HuH-7 (cell line): ENCODE measurements at regions not wholly inside any gene's neighbourhood (a gene's known extent, or its start where the extent isn't known, plus 50 kb on each side); places are given as distances from the start of the nearest gene placed in this dataset.
A peak's percentile ranks its signal among the peaks of the same experiment; 100 is the strongest.
"Not testable (repeated sequence)": the region's sequence is repeated elsewhere in the genome, so short reads cannot be mapped to it uniquely, and the experiment has no call there.

Experiments used
- DNase-seq: peaks from one replicate; pipeline ENCODE4 v3.0.0; 2011; ENCODE audit warnings: low spot score

DNA sequence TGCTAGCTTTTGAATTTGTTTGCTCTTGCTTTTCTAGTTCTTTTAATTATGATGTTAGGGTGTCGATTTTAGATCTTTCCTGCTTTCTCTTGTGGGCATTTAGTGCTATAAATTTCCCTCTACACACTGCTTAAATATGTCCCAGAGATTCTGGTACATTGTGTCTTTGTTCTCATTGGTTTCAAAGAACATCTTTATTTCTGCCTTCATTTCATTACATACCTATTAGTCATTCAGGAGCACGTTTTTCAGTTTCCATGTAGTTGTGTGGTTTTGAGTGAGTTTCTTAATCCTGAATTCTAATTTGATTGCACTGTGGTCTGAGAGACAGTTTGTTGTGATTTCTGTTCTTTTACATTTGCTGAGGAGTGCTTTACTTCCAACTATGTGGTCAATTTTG is 51.2 kb upstream of the MB21D2 start:
- DNase-seq: not testable (repeated sequence)

- DNase-seq: no peak
Observed at GRCh38 chr3:192980632-192981031, 63.0 kb upstream of the MB21D2 start.

- DNase-seq: no peak
Observed at GRCh38 chr3:192986379-192986778, 68.7 kb upstream of the MB21D2 start.

- no peak for DNase-seq
Observed at GRCh38 chr3:192991356-192991755, 73.7 kb upstream of the MB21D2 start.

DNA sequence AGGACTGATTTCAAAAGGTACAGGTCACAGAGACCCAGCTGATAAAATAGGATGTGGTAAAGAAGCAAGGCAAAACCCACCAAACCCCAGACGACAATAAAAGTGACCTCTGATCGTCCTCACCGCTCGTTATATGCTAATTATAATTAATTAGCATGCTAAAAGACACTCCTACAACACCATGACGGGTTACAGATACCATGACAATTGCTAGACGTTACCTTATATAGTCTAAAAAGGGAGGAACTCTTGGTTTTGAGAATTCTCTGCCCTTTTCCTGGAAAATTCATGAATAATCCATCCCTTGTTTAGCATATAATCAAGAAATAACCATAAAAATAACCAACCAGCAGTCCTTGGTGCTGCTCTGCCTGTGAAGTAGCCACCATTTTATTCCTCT is 74.7 kb upstream of the MB21D2 start:
- DNase-seq: no peak

DNA sequence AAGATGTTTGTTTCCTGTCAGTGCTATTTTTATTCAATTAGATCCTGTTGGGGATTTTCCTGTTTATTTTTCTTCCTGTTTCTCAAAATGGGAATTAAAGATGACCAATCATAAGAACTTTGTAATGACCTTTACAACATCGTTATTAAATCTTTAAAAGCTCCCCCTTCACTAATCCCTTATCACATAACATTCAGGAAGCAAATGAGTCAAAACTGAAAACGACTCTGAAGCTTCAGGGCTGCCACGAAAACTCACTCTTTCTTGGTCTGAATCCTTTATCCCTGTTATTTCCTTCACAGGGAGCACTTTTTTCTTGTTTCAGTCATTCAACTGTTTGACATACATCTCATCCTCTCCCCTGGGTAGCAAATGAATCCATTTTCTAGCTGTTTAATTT is 75.8 kb upstream of the MB21D2 start:
- no peak for DNase-seq

DNA sequence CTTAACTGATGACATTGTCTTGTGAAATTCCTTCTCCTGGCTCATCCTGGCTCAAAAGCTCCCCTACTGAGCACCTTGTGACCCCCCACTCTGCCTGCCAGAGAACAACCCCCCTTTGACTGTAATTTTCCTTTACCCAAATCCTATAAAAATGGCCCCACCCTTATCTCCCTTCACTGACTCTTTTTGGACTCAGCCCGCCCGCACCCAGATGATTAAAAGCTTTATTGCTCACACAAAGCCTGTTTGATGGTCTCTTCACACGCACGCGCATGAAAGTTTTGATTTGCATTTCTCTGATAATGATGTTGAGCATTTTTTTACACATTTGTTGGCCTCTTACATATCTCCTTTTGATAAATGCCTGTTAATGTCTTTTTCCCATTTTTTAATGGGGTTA is 83.5 kb upstream of the MB21D2 start:
- not testable (repeated sequence) for DNase-seq

DNA sequence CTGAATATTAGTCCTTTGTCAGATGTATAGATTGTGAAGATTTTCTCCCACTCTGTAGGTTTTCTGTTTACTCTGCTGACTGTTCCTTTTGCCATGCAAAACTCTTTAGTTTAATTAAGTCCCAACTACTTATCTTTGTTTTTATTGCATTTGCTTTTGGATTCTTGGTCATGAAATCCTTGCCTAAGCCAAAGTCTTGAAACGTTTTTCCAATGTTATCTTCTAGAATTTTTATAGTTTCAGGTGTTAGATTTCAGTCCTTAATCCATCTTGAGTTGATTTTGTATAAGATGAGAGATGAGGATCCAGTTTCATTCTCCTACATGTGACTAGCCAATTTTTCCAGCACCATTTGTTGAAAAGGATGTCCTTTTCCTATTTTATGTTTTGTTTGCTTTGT is 86.0 kb upstream of the MB21D2 start:
- DNase-seq: not testable (repeated sequence)

DNA sequence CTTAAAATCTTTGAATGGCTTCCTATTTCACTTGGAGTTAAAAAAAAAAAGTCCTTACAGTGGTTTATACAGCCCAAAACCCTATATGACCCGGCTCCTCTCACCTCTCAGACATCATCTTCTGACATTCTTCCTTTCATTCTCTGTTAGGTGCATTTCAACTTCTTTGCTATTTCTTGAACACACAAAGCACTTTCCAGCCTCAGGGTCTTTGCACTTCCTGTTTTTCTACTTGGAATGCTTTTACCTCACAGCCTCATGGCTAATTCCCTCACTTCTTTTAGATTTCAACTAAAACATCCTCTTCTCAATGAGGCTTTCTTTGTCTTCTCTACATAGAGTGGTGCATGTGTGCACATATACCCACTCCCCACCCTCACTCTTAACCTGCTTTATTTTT is 91.0 kb upstream of the MB21D2 start:
- DNase-seq: no peak

DNA sequence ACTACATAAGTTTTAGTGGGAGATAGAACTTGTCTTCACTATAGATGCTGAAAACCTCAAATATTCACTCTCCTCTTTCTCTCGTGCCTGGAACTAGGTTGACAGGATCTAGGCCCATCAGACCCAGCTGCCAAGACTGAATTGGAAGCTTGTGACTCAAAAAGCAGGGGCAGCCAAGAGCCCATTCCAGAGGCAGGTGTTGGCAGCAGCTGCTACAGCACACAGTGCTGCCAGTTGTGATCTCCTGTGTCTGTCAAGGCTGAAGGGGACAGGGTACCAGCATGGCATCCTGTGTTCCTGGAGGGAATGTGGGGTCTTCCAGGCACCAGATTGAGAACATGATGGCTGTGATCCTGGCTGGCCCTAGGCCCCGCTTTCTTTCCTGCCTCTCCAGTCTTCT is 92.5 kb upstream of the MB21D2 start:
- DNase-seq: no peak

DNA sequence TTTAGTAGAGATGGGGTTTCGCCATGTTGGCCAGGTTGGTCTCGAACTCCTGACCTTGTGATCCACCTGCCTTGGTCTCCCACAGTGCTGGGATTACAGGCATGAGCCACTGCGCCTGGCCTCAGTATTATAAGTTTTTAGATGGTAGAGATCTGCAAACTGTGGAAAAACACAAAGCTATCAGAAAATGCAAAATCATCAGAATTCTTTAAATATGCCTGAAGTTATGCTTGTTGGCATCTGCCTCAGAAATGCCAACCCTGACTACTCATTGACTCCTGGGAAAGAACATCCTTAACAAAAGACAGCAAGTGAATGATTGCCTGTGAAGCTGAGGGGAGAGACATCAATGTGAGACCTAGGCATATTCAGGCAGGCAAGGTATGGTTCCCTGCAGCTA is 94.3 kb upstream of the MB21D2 start:
- DNase-seq: no peak

- no peak for DNase-seq
Observed at GRCh38 chr3:193014902-193015301, 97.2 kb upstream of the MB21D2 start.

DNA sequence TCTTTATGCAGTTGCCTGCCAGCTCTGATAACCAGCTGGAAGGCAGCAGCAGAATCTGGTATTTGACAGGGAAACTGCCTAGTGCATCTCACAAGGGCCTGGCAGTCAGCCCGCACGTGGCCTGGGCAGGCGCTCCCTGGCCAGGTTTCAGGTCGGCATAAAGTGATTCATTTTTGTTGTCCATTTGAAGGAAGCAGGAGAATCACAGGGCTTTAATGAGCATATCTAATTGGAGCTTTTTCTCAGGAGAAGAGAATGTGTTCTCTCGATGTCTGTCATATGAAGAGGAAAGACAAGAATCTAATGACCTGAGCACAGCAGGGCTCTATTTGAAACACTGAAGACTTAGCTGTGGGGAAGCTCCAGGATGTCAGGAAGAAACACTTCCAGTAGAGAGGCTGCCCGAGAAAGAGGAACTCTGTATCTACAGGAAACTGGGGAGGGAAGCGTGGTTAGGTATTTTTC is 98.8 kb upstream of the MB21D2 start:
- DNase-seq: no peak

DNA sequence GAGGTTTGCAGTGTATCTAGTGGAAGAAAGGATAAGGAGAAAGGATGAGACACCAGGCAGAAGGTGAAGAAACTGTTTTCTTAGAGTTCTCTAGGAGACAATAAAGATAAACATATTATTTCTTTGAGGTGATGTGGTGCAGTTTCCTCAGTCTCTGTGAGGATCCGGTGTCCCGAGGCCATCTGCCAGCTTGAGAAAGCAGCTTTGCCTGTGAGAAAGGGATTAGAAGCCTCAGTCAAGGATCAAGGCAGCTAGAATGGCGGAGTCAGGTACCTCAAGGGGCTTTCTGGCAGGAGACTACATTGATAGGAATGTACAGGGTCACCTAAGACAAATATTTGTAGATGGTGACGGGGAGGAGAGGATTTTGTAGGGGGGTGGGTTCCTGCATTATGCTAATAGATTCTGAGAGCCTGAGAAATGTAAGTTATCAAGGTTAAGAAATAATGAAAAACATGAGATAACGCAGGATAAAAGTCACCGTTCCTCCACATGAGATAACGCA is 103.9 kb upstream of the MB21D2 start:
- no peak for DNase-seq

- DNase-seq: no peak
Observed at GRCh38 chr3:193023218-193023617, 105.6 kb upstream of the MB21D2 start.

GRCh38 chr3:193028258-193028657 is 110.6 kb upstream of the MB21D2 start:
- DNase-seq: no peak

GRCh38 chr3:193029800-193030199 is 112.1 kb upstream of the MB21D2 start:
- DNase-seq: no peak

- DNase-seq: no peak
Observed at GRCh38 chr3:193030276-193030675, 112.6 kb upstream of the MB21D2 start.

GRCh38 chr3:193031911-193032310 is 114.3 kb upstream of the MB21D2 start:
- DNase-seq: no peak

DNA sequence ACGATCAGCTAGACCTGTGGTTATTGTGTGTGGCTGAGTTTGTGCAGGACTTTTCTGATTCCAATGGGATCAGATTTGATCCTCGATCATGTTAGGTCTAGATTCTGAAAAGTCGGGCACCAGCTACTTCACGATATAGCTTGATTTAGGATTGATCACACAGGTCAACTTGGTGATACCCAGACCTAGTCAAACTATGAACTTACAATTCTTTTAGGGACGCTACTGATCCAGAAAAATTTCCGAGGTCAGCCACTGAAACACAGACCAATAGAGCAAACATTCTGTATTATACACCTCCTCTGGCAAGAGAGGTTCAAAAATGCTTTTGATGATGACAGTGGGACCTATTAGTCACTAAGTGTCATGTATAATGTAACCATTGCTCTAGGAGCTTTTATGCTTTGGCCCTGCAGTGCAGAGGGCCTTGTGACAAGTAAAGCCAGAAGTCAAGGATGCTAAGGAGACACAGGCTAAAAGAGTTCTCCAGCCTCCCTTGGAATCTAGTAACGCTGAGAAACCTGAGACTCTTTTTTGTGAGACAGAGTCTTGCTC is 115.6 kb upstream of the MB21D2 start:
- no peak for DNase-seq

DNA sequence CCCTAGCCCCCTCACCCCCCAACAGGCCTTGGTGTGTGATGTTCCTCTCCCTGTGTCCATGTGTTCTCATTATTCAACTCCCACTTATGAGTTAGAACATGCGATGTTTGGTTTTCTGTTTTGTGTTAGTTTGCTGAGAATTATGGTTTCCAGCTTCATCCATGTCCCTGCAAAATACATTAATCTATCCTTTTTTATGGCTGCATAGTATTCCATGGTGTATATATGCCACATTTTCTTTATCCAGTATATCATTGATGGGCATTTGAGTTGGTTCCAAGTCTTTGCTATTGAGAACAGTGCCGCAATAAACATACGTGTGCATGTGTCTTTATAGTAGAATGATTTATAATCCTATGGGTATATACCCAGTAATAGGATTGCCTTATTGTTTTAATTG is 120.2 kb upstream of the MB21D2 start:
- not testable (repeated sequence) for DNase-seq

DNA sequence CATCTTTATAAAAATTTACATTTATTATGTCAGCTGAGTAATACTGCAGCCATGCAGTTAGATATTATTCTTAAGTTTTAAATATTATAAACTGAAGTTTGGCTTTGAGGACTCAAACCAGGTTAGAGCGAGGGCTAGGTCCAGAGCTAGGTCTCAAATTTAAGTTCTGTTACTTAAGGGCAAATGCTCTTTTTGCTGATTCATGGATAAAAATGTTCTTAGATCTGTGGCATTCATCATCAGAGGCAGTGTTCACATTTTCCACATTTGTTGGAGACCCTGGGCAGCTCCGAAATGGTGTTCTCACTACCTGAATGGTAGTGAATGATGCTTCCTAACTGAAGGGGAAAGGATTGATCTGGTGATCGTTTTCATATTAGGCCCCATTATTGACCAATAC is 121.4 kb upstream of the MB21D2 start:
- DNase-seq: no peak

DNA sequence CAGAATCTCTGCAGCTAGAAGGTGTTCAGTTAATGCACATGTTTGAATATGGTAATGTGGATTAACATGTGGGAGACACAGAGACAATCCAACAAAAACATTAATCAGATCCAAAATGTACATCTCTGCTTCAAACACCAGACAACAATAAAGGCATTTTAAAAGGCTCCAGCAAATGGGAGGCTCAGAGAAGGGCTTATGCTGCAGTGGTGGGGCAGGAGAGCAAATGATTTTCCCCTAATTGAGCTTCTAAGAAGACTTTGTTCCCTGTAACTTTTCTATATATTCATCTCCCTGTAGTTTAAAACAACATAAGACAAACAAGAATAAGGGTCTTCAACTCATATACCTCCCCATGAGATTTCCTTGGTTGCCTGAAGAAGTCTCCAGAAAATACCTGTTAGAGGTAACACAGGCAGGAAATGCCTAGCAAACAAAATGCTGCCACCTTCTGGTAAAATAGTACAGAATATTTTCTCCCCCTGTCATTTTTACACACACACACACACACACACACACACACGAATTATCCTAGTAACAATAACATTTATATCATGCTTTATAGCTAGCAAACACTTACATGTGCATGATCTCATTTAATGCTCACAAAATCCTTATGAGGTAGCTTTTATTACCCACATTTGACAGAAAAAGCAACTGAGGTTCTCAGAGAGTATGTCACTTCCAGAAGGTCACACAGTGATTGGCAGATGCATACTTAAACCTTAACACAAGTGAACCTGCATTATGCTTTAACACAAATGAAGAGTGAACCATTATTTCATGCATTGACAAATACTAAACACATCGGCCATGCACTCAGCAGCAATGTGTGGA is 123.4 kb upstream of the MB21D2 start:
- DNase-seq: peak; percentile 29

DNA sequence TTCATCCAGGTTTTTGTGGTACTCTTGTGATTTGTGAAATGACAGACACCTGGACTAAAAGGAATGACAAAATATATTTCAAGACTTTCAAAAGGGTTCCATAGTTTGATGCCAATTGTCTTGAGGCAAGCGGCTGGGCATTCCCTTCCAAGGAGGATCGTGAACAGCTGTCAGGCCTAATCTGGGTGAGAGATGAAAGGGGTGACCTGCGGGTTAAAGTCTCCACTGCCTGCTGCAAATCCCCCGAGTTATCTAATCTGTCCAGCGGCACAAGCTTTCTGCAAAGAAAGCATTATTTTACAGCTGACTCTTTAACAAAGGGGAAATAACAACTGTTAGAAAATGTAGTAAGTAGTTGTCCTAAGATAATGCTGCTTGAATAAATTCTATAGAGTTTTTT is 128.7 kb upstream of the MB21D2 start:
- no peak for DNase-seq
